ENCODE measurements at regions not wholly inside any gene's neighbourhood (a gene's known extent, or its start where the extent isn't known, plus 50 kb on each side); places are given as distances from the start of the nearest gene placed in this dataset.

GRCh38 chr6:4396044-4396443, 260.7 kb upstream of the ECI2 start:
- WGBS, 4 donors, result 73 to 79% (median 76%) methylated on average over 2 of the region's 2 CpGs
- no peaks in the 10 kb centered on the region for H3K36me3 ChIP-seq (replicated peaks in 1 of 2)

GRCh38 chr6:4395386-4395785, 260.0 kb upstream of the ECI2 start:
- TF ChIP-seq CTCF (IDR thresholded peaks at IDR 0.05), result no peak
- TF ChIP-seq POLR2A (IDR thresholded peaks at IDR 0.05), result no peak
- no peaks in the 10 kb centered on the region for H3K27me3 ChIP-seq
- no peak for DNase-seq
- no peaks in the 10 kb centered on the region for H3K9me3 ChIP-seq (replicated peaks in 1 of 3)
- no peak overlapping the region for H3K27ac ChIP-seq
- no peak overlapping the region for H3K4me3 ChIP-seq
- H3K36me3 ChIP-seq (replicated peaks in 1 of 2), result no peaks in the 10 kb centered on the region
- H3K4me1 ChIP-seq (replicated peaks in 1 of 2), result no peaks in the 10 kb centered on the region
- intact Hi-C loops (cut with DNase I), result no loop called here
- WGBS, 4 donors, result 86 to 96% (median 91%) methylated on average over 1 of the region's 1 CpG

More at GRCh38 chr6:4396044-4396443, 260.7 kb upstream of the ECI2 start:
- H3K4me3 ChIP-seq, result no peak overlapping the region
- intact Hi-C loops (cut with DNase I), result no loop called here
- no peak overlapping the region for H3K27ac ChIP-seq
- no peaks in the 10 kb centered on the region for H3K9me3 ChIP-seq (replicated peaks in 1 of 3)
- no peaks in the 10 kb centered on the region for H3K27me3 ChIP-seq
- no peak for DNase-seq
- no peaks in the 10 kb centered on the region for H3K4me1 ChIP-seq (replicated peaks in 1 of 2)
- TF ChIP-seq CTCF (IDR thresholded peaks at IDR 0.05) (no peak), POLR2A (IDR thresholded peaks at IDR 0.05) (no peak)

- no peak for DNase-seq
- no peaks in the 10 kb centered on the region for H3K27me3 ChIP-seq
- TF ChIP-seq POLR2A (IDR thresholded peaks at IDR 0.05) (no peak), CTCF (IDR thresholded peaks at IDR 0.05) (no peak)
- 47 to 75% (median 63%) methylated on average over 4 of the region's 4 CpGs for whole genome bisulfite sequencing, 4 donors
- no peaks in the 10 kb centered on the region for H3K4me1 ChIP-seq (replicated peaks in 1 of 2)
- H3K27ac ChIP-seq, result no peak overlapping the region
- no peak overlapping the region for H3K4me3 ChIP-seq
- intact Hi-C loops (cut with DNase I), result no loop called here
- no peaks in the 10 kb centered on the region for H3K9me3 ChIP-seq (replicated peaks in 1 of 3)
- H3K36me3 ChIP-seq (replicated peaks in 1 of 2), result no peaks in the 10 kb centered on the region
Observed at GRCh38 chr6:4394786-4395185, 259.4 kb upstream of the ECI2 start.

- intact Hi-C loops (cut with DNase I), result no loop called here
- TF ChIP-seq POLR2A (IDR thresholded peaks at IDR 0.05) (no peak), CTCF (IDR thresholded peaks at IDR 0.05) (no peak)
- Histone ChIP-seq H3K9me3 (replicated peaks in 1 of 3) (peaks cover 0 to 10% (median 0%) of the 10 kb centered on the region in 3 donors), H3K4me3 (no peak overlapping the region), H3K36me3 (replicated peaks in 1 of 2) (no peaks in the 10 kb centered on the region), H3K27ac (no peak overlapping the region), H3K4me1 (replicated peaks in 1 of 2) (no peaks in the 10 kb centered on the region), H3K27me3 (no peaks in the 10 kb centered on the region)
- DNase-seq, result peak in 1 of 7 donors; percentile 35
- WGBS, 4 donors, result 63 to 75% (median 73%) methylated on average over 8 of the region's 8 CpGs
Observed at GRCh38 chr6:4388675-4389074, 253.3 kb upstream of the ECI2 start.

All from adrenal gland (tissue), 9 donors.